ENCODE measurements at regions not wholly inside any gene's neighbourhood (a gene's known extent, or its start where the extent isn't known, plus 50 kb on each side); places are given as distances from the start of the nearest gene placed in this dataset.

GRCh38 chr5:99998319-99998718, 536.9 kb upstream of the FAM174A start:
- Histone ChIP-seq H3K56ac (ENCODE audit: insufficient read length, low read depth, low read length) (no peak overlapping the region), H2BK120ac (ENCODE audit: low read depth, low read length, poor library complexity, severe bottlenecking) (no peak overlapping the region), H2BK20ac (ENCODE audit: low read depth, low read length, poor library complexity, severe bottlenecking) (no peak overlapping the region), H4K8ac (replicated peaks; ENCODE audit: insufficient read length, low read depth, low read length) (no peak overlapping the region), H4K5ac (ENCODE audit: insufficient read length, low read depth, low read length) (no peak overlapping the region), H2BK5ac (ENCODE audit: insufficient read length, low read length) (no peak overlapping the region), H3K4me2 (ENCODE audit: insufficient read depth, insufficient read length, low read length) (no peak overlapping the region), H2BK15ac (ENCODE audit: low read depth, low read length) (no peak overlapping the region), H3T11ph (ENCODE audit: low read length) (no peak overlapping the region), H3K27me3 (ENCODE audit: insufficient read depth, low read length) (no peaks in the 10 kb centered on the region), H2AK5ac (ENCODE audit: insufficient read length, low read length) (no peak overlapping the region), H3K23ac (ENCODE audit: insufficient read length, low read depth, low read length) (no peak overlapping the region), H3K23me2 (ENCODE audit: insufficient read length, low read depth, low read length, poor library complexity, severe bottlenecking) (no peaks in the 10 kb centered on the region), H3K18ac (ENCODE audit: insufficient read length, low read depth, low read length) (no peak overlapping the region), H2AFZ (ENCODE audit: low read length) (no peak overlapping the region), H2BK12ac (ENCODE audit: insufficient read length, low read depth, low read length) (no peak overlapping the region), H3K4ac (ENCODE audit: low read depth, low read length) (no peak overlapping the region), H4K20me1 (ENCODE audit: control insufficient read depth, insufficient read depth, insufficient read length) (no peaks in the 10 kb centered on the region), H3K79me1 (ENCODE audit: insufficient read depth, low read depth, low read length, poor library complexity, severe bottlenecking) (no peaks in the 10 kb centered on the region), H3K27ac (ENCODE audit: insufficient read length, low read depth, low read length) (no peak overlapping the region), H3K79me2 (ENCODE audit: insufficient read depth, low read length) (no peaks in the 10 kb centered on the region), H3K9me3 (ENCODE audit: control insufficient read depth, low read depth, low read length) (no peaks in the 10 kb centered on the region), H3K4me1 (ENCODE audit: insufficient read depth, low read length) (no peaks in the 10 kb centered on the region), H4K91ac (ENCODE audit: insufficient read length, low read depth, low read length) (no peak overlapping the region), H3K9ac (ENCODE audit: extremely low read depth, insufficient read length, low read length) (no peak overlapping the region), H3K14ac (ENCODE audit: insufficient read depth, low read length) (no peak overlapping the region)
- H3K36me3 Mint-ChIP-seq (ENCODE audit: insufficient read depth in 1 of 3, low read depth in 3 of 3): no peaks in the 10 kb centered on the region
- no CpG with 5 or more reads among the region's 2 CpGs for WGBS (ENCODE audit: extremely low coverage, insufficient read length, low lambda C conversion rate)
- no peaks in the 10 kb centered on the region for H3K9me3 Mint-ChIP-seq
- DNase-seq: no peak
- H3K4me3 Mint-ChIP-seq: no peak overlapping the region
- no peak overlapping the region for H3K27ac Mint-ChIP-seq
- no peaks in the 10 kb centered on the region; the same call in 1 of the 2 replicates for H3K27me3 Mint-ChIP-seq (ENCODE audit: low read depth)
- H3K4me1 Mint-ChIP-seq: no peaks in the 10 kb centered on the region
- TF ChIP-seq CTCF (conservative IDR thresholded peaks at IDR 0.05): no peak
